ENCODE measurements at regions not wholly inside any gene's neighbourhood (a gene's known extent, or its start where the extent isn't known, plus 50 kb on each side); places are given as distances from the start of the nearest gene placed in this dataset.

GRCh38 chr6:93825950-93826349 is 406.6 kb upstream of the EPHA7 start:
- TF ChIP-seq RAD21 (conservative IDR thresholded peaks at IDR 0.05) (no peak), CTCF (IDR thresholded peaks at IDR 0.05; ENCODE audit: poor library complexity, severe bottlenecking) (no peak), MXI1 (conservative IDR thresholded peaks at IDR 0.05; ENCODE audit: poor library complexity, severe bottlenecking) (no peak), POLR2AphosphoS5 (IDR thresholded peaks at IDR 0.05) (no peak), REST (IDR thresholded peaks at IDR 0.05; ENCODE audit: borderline replicate concordance) (no peak), EP300 (conservative IDR thresholded peaks at IDR 0.05; ENCODE audit: poor library complexity, severe bottlenecking) (no peak), SMC3 (conservative IDR thresholded peaks at IDR 0.05; ENCODE audit: poor library complexity) (no peak), TAF1 (IDR thresholded peaks at IDR 0.05; ENCODE audit: low read depth) (no peak), EZH2 (IDR thresholded peaks at IDR 0.05; ENCODE audit: borderline replicate concordance, insufficient read depth, low read length, poor library complexity, severe bottlenecking) (no peak)

Measured in neural cell (in vitro differentiated cells).